ENCODE measurements at regions not wholly inside any gene's neighbourhood (a gene's known extent, or its start where the extent isn't known, plus 50 kb on each side); places are given as distances from the start of the nearest gene placed in this dataset.

GRCh38 chr2:118495290-118495689, 352.2 kb downstream of the EN1 start:
- TF ChIP-seq CTCF (IDR thresholded peaks at IDR 0.05; ENCODE audit: poor library complexity) = no peak
- TF ChIP-seq EZH2 (IDR thresholded peaks at IDR 0.05; ENCODE audit: borderline replicate concordance) = no peak
- no peak for TF ChIP-seq EZH2phosphoT487 (IDR thresholded peaks at IDR 0.05; ENCODE audit: low read depth, severe bottlenecking, unreplicated experiment)

All from hepatocyte (in vitro differentiated cells).